ENCODE measurements at regions not wholly inside any gene's neighbourhood (a gene's known extent, or its start where the extent isn't known, plus 50 kb on each side); places are given as distances from the start of the nearest gene placed in this dataset.

- Histone ChIP-seq H3K4me1 (no peaks in the 10 kb centered on the region), H3K27ac (no peak overlapping the region), H3K9me3 (no peaks in the 10 kb centered on the region), H3K4me3 (no peak overlapping the region), H3K27me3 (ENCODE audit: insufficient read depth in 3 of 3, low read length in 2 of 3) (no peaks in the 10 kb centered on the region), H3K36me3 (ENCODE audit: insufficient read depth in 1 of 2, low read depth in 1 of 2) (no peaks in the 10 kb centered on the region)
- 75 to 80% (median 75%) methylated on average over 6 of the region's 6 CpGs for WGBS, 3 donors
- TF ChIP-seq CTCF (IDR thresholded peaks at IDR 0.05), result no peak
- intact Hi-C loops (cut with DNase I), result no loop called here
- DNase-seq, result no peak
- no peak for ATAC-seq
Observed at GRCh38 chr9:107933516-107933915, 443.9 kb upstream of the KLF4 start.

DNA sequence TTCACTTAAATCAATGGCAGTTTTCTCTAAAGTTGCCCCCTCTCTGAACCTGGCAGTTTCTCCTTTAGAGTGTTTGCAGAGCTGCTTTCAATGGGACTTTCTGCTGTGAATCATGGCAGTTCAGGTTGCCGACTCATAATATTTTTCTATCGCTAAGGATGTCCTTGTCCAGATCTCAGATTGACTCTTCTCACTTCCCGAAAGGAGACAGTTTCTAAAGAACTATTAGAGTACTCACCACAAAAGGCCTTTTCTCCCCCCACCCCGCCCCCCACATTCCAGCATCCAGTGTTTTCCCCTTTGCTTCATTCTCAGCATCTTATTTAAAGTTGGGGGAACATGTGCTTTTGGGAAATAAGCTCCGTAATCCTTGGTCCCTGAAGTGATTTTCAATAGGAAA is 443.5 kb upstream of the KLF4 start:
- Histone ChIP-seq H3K9me3 (no peaks in the 10 kb centered on the region), H3K36me3 (ENCODE audit: insufficient read depth in 1 of 2, low read depth in 1 of 2) (no peaks in the 10 kb centered on the region), H3K27ac (no peak overlapping the region), H3K27me3 (ENCODE audit: insufficient read depth in 3 of 3, low read length in 2 of 3) (no peaks in the 10 kb centered on the region), H3K4me3 (no peak overlapping the region), H3K4me1 (no peaks in the 10 kb centered on the region)
- intact Hi-C loops (cut with DNase I), result no loop called here
- no peak for DNase-seq
- 74 to 83% (median 80%) methylated on average over 5 of the region's 5 CpGs for WGBS, 3 donors
- no peak for ATAC-seq
- no peak for TF ChIP-seq CTCF (IDR thresholded peaks at IDR 0.05)

DNA sequence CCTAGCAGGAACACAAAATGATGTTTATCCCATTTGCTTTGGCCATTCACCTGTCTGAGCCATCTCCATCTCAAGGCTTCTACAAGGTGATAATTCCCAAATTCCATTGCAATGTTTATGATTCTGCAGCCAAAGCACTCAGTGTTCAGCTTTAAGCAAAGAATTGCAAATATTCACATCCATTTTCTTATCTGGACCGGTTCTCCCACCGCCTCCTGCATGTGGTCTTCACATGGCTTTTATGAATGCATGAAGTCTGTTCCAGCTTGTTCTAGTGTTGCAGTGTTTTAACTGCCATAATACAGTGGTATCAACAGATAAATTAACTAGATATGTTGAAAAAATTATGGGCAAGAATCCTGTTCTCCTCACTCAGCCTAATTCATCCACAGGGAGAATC is 443.0 kb upstream of the KLF4 start:
- 78 to 86% (median 80%) methylated on average over 2 of the region's 2 CpGs for WGBS, 3 donors
- Histone ChIP-seq H3K27ac (no peak overlapping the region), H3K36me3 (ENCODE audit: insufficient read depth in 1 of 2, low read depth in 1 of 2) (no peaks in the 10 kb centered on the region), H3K4me1 (no peaks in the 10 kb centered on the region), H3K4me3 (no peak overlapping the region), H3K9me3 (no peaks in the 10 kb centered on the region), H3K27me3 (ENCODE audit: insufficient read depth in 3 of 3, low read length in 2 of 3) (no peaks in the 10 kb centered on the region)
- no peak for DNase-seq
- ATAC-seq, result no peak
- TF ChIP-seq CTCF (IDR thresholded peaks at IDR 0.05), result no peak
- intact Hi-C loops (cut with DNase I), result no loop called here

GRCh38 chr9:107932046-107932445 is 442.5 kb upstream of the KLF4 start:
- Histone ChIP-seq H3K4me1 (no peaks in the 10 kb centered on the region), H3K36me3 (ENCODE audit: insufficient read depth in 1 of 2, low read depth in 1 of 2) (no peaks in the 10 kb centered on the region), H3K27ac (no peak overlapping the region), H3K9me3 (no peaks in the 10 kb centered on the region), H3K4me3 (no peak overlapping the region), H3K27me3 (ENCODE audit: insufficient read depth in 3 of 3, low read length in 2 of 3) (no peaks in the 10 kb centered on the region)
- whole genome bisulfite sequencing, 3 donors, result 88 to 92% (median 90%) methylated on average over 1 of the region's 1 CpG
- ATAC-seq (no peak), DNase-seq (no peak)
- intact Hi-C loops (cut with DNase I), result no loop called here
- TF ChIP-seq CTCF (IDR thresholded peaks at IDR 0.05), result no peak

GRCh38 chr9:107931071-107931715 is 441.6 kb upstream of the KLF4 start:
- ATAC-seq (no peak), DNase-seq (no peak)
- Histone ChIP-seq H3K36me3 (ENCODE audit: insufficient read depth in 1 of 2, low read depth in 1 of 2) (no peaks in the 10 kb centered on the region), H3K4me3 (no peak overlapping the region), H3K9me3 (no peaks in the 10 kb centered on the region), H3K27me3 (ENCODE audit: insufficient read depth in 3 of 3, low read length in 2 of 3) (no peaks in the 10 kb centered on the region), H3K4me1 (no peaks in the 10 kb centered on the region), H3K27ac (no peak overlapping the region)
- 88 to 92% (median 90%) methylated on average over 8 of the region's 8 CpGs for WGBS, 3 donors
- TF ChIP-seq CTCF (IDR thresholded peaks at IDR 0.05), result no peak
- intact Hi-C loops (cut with DNase I), result no loop called here
